ENCODE measurements at regions not wholly inside any gene's neighbourhood (a gene's known extent, or its start where the extent isn't known, plus 50 kb on each side); places are given as distances from the start of the nearest gene placed in this dataset.

DNA sequence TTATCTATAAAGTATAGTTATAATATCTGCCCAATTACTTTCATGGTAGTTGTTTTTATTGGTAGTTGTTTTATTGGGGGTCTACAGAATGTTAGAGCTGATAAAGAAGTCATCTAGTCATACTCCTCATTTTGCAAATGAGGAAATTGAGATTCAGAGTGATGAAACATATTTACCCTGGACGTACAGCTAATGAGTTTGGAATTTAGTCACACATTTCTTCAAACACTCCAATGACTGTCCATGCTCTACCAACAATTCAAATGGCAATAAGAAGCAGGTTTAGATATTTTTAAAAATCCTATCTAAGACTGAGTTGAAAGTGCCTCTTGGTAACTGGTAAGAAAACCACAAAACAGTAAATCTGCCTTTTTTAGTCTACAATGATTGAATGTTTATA, 98.2 kb downstream of the MAGEC1 start:
- TF ChIP-seq CTCF (IDR thresholded peaks at IDR 0.05; ENCODE audit: poor library complexity, severe bottlenecking) (no peak), EP300 (conservative IDR thresholded peaks at IDR 0.05; ENCODE audit: poor library complexity, severe bottlenecking) (no peak), EZH2 (IDR thresholded peaks at IDR 0.05; ENCODE audit: borderline replicate concordance, insufficient read depth, low read length, poor library complexity, severe bottlenecking) (no peak), POLR2AphosphoS5 (IDR thresholded peaks at IDR 0.05) (no peak), TAF1 (IDR thresholded peaks at IDR 0.05; ENCODE audit: low read depth) (no peak), MXI1 (conservative IDR thresholded peaks at IDR 0.05; ENCODE audit: poor library complexity, severe bottlenecking) (no peak), SMC3 (conservative IDR thresholded peaks at IDR 0.05; ENCODE audit: poor library complexity) (no peak), RAD21 (conservative IDR thresholded peaks at IDR 0.05) (no peak)
- TF ChIP-seq, protein P1, sequence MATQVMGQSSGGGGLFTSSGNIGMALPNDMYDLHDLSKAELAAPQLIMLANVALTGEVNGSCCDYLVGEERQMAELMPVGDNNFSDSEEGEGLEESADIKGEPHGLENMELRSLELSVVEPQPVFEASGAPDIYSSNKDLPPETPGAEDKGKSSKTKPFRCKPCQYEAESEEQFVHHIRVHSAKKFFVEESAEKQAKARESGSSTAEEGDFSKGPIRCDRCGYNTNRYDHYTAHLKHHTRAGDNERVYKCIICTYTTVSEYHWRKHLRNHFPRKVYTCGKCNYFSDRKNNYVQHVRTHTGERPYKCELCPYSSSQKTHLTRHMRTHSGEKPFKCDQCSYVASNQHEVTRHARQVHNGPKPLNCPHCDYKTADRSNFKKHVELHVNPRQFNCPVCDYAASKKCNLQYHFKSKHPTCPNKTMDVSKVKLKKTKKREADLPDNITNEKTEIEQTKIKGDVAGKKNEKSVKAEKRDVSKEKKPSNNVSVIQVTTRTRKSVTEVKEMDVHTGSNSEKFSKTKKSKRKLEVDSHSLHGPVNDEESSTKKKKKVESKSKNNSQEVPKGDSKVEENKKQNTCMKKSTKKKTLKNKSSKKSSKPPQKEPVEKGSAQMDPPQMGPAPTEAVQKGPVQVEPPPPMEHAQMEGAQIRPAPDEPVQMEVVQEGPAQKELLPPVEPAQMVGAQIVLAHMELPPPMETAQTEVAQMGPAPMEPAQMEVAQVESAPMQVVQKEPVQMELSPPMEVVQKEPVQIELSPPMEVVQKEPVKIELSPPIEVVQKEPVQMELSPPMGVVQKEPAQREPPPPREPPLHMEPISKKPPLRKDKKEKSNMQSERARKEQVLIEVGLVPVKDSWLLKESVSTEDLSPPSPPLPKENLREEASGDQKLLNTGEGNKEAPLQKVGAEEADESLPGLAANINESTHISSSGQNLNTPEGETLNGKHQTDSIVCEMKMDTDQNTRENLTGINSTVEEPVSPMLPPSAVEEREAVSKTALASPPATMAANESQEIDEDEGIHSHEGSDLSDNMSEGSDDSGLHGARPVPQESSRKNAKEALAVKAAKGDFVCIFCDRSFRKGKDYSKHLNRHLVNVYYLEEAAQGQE (IDR thresholded peaks at IDR 0.05; ENCODE audit: borderline replicate concordance) = no peak
